ENCODE measurements at regions not wholly inside any gene's neighbourhood (a gene's known extent, or its start where the extent isn't known, plus 50 kb on each side); places are given as distances from the start of the nearest gene placed in this dataset.
A peak's percentile ranks its signal among the peaks of the same experiment; 100 is the strongest.

GRCh38 chr15:35921046-35921445 is 375.1 kb upstream of the DPH6 start:
- TF ChIP-seq CTCF (IDR thresholded peaks at IDR 0.05; ENCODE audit: insufficient read depth, low read length, severe bottlenecking), result no peak
- H3K4me3 ChIP-seq (ENCODE audit: low read depth, low read length), result no peak overlapping the region
- no peak for FAIRE-seq
- DNase-seq (ENCODE audit: low read depth), result no peak
- H3K27me3 ChIP-seq (ENCODE audit: control insufficient read depth, insufficient read depth, low read length), result no peaks in the 10 kb centered on the region
- no peaks in the 10 kb centered on the region for H3K36me3 ChIP-seq (ENCODE audit: control insufficient read depth, insufficient read depth, low read length)

DNA sequence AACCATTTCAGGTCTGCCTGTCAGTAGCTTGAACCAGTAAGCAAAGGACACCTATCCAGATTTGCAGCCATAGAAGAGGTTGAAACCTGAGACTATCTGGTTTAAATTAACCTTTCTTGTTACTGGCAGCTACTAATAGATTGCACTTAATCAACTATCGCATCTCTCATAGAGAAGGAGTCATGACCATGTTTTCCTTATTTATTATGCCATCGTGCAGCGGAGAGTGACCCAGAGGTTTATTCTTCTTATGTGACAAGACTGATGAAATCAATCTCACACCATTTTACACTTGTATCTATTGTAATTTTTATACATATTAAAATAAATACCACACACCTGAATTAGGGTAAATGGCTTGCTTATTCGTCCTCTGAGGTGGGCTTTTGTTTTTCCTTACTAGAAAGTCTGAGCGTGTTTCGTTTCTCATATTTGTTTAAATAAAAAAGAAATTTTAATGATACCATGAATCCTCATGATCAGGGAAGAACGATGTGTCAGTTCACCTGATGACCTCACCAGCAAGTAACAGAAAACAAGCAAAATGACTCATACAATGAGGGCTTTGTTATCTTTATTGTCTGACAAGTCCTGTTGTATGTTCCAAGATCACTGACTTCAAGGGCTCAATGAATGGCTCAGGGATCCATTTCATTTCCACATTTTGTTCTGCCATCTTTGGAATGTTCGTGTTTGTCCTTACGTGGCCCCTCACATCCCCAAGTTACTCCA is 379.5 kb upstream of the DPH6 start:
- Histone ChIP-seq H3K36me3 (ENCODE audit: control insufficient read depth, insufficient read depth, low read length) (no peaks in the 10 kb centered on the region), H3K27me3 (ENCODE audit: control insufficient read depth, insufficient read depth, low read length) (no peaks in the 10 kb centered on the region), H3K4me3 (ENCODE audit: low read depth, low read length) (no peak overlapping the region)
- FAIRE-seq (no peak), DNase-seq (ENCODE audit: low read depth) (peak; percentile 86)
- no peak for TF ChIP-seq CTCF (IDR thresholded peaks at IDR 0.05; ENCODE audit: insufficient read depth, low read length, severe bottlenecking)

DNA sequence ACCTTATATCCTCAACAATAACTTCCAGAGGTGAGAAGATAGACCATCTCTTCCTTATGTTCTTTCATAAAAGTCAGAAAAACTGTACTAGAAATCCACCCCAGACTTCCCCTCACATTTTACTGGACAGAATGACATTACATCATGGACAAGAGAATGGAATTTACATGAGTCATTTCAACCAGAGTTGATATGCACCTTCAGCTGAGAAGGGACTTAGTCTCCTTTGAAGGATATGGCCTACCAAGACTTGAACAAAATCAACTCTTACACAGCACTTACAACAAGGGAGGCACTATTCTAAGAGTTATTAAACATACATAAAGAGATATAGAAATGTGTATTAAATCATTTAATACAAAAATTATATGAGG is 380.0 kb upstream of the DPH6 start:
- TF ChIP-seq CTCF (IDR thresholded peaks at IDR 0.05; ENCODE audit: insufficient read depth, low read length, severe bottlenecking), result no peak
- Histone ChIP-seq H3K27me3 (ENCODE audit: control insufficient read depth, insufficient read depth, low read length) (no peaks in the 10 kb centered on the region), H3K4me3 (ENCODE audit: low read depth, low read length) (no peak overlapping the region), H3K36me3 (ENCODE audit: control insufficient read depth, insufficient read depth, low read length) (no peaks in the 10 kb centered on the region)
- FAIRE-seq, result no peak
- peak; percentile 30 for DNase-seq (ENCODE audit: low read depth)

DNA sequence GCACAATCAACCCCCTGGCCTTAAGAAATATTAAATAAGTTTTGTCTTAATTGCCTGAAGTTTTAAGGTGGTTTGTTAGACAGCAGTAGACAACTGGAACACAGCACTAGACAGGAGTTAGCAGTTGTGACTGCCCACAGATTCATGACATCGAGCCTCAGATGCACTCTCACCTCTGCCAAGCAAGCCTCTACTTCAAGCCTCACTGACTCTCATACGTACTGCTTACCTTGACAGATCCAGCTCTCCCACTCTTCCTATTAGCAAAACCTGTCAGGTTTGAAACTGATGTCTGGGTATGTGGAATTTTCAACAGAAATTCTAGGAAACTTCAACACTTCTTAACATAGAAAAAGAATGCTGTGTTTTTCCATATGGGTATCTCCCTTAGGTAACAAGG is 382.9 kb upstream of the DPH6 start:
- no peaks in the 10 kb centered on the region for H3K36me3 ChIP-seq (ENCODE audit: control insufficient read depth, insufficient read depth, low read length)
- H3K4me3 ChIP-seq (ENCODE audit: low read depth, low read length), result no peak overlapping the region
- FAIRE-seq, result peak; percentile 23
- peaks cover 1% of the 10 kb centered on the region for H3K27me3 ChIP-seq (ENCODE audit: control insufficient read depth, insufficient read depth, low read length)
- no peak for TF ChIP-seq CTCF (IDR thresholded peaks at IDR 0.05; ENCODE audit: insufficient read depth, low read length, severe bottlenecking)
- no peak for DNase-seq (ENCODE audit: low read depth)

GRCh38 chr15:35929740-35930444 is 383.9 kb upstream of the DPH6 start:
- H3K27me3 ChIP-seq (ENCODE audit: control insufficient read depth, insufficient read depth, low read length), result peaks cover 1% of the 10 kb centered on the region
- DNase-seq (ENCODE audit: low read depth), result no peak
- no peak for FAIRE-seq
- TF ChIP-seq CTCF (IDR thresholded peaks at IDR 0.05; ENCODE audit: insufficient read depth, low read length, severe bottlenecking), result no peak
- no peak overlapping the region for H3K4me3 ChIP-seq (ENCODE audit: low read depth, low read length)
- H3K36me3 ChIP-seq (ENCODE audit: control insufficient read depth, insufficient read depth, low read length), result no peaks in the 10 kb centered on the region
